Keratinocyte (primary cell): ENCODE measurements at regions not wholly inside any gene's neighbourhood (a gene's known extent, or its start where the extent isn't known, plus 50 kb on each side); places are given as distances from the start of the nearest gene placed in this dataset.
A peak's percentile ranks its signal among the peaks of the same experiment; 100 is the strongest.

Experiments
- DNase-seq: peaks from one replicate; pipeline ENCODE4 v3.0.0-alpha.2; 2011; ENCODE audit warnings: low read depth, missing footprints, low spot score
- FAIRE-seq: peaks from 2 replicates; lab custom pipeline; 2011; peaks lifted over from hg19 to GRCh38; lab: Jason Lieb, UNC
- H2AFZ ChIP-seq: 2 replicates; pipeline ENCODE4 v1.6.0; 2012; ENCODE audit warnings: low read length, control low read depth, inconsistent platforms; ENCODE audit not compliant: control insufficient read depth
- H3K27ac ChIP-seq: 2 replicates; pipeline ENCODE4 v1.5.1; 2011; ENCODE audit warnings: low read length; ENCODE audit not compliant: control insufficient read depth, insufficient read depth
- H3K27me3 ChIP-seq: 3 replicates; pipeline ENCODE4 v1.6.0; 2011; ENCODE audit warnings: low read length; ENCODE audit not compliant: control insufficient read depth, insufficient read depth; ENCODE audit errors: extremely low read depth
- H3K36me3 ChIP-seq, 2 experiments: 2 replicates in 1 of 2; 3 replicates in 1 of 2; pipeline ENCODE4 v1.5.1; 2011; ENCODE audit warnings: low read length in 2 of 2, mild to moderate bottlenecking in 1 of 2; ENCODE audit not compliant: control insufficient read depth in 2 of 2, insufficient read depth in 2 of 2; ENCODE audit errors: extremely low read depth in 1 of 2
- H3K4me1 ChIP-seq: 3 replicates; pipeline ENCODE4 v1.5.1; 2011; ENCODE audit warnings: low read length; ENCODE audit not compliant: control insufficient read depth, insufficient read depth; ENCODE audit errors: extremely low read depth
- H3K4me2 ChIP-seq: 3 replicates; pipeline ENCODE4 v1.6.0; 2011; ENCODE audit warnings: low read depth, low read length; ENCODE audit not compliant: control insufficient read depth, insufficient read depth; ENCODE audit errors: extremely low read depth
- H3K4me3 ChIP-seq, 3 experiments: fragments of 200-600 bp in 1 of 3; sonication (generic) in 1 of 3; 2 replicates in 2 of 3; 3 replicates in 1 of 3; pipeline ENCODE4 v1.5.1; 2011 to 2016; ENCODE audit warnings: low read length in 3 of 3, mild to moderate bottlenecking in 3 of 3, control low read depth in 2 of 3, inconsistent platforms in 1 of 3, low read depth in 1 of 3, mixed read lengths in 1 of 3, mixed run types in 1 of 3, moderate library complexity in 1 of 3; ENCODE audit not compliant: control insufficient read depth in 2 of 3, insufficient read depth in 2 of 3; ENCODE audit errors: extremely low read depth in 1 of 3
- H3K79me2 ChIP-seq: 2 replicates; pipeline ENCODE4 v1.6.0; 2012; ENCODE audit warnings: low read length; ENCODE audit not compliant: control insufficient read depth, insufficient read depth
- H3K9ac ChIP-seq: 3 replicates; pipeline ENCODE4 v1.6.0; 2011; ENCODE audit warnings: low read length; ENCODE audit not compliant: control insufficient read depth, insufficient read depth; ENCODE audit errors: extremely low read depth
- H3K9me1 ChIP-seq: 3 replicates; pipeline ENCODE4 v1.6.0; 2011; ENCODE audit warnings: low read length; ENCODE audit not compliant: control insufficient read depth, insufficient read depth; ENCODE audit errors: extremely low read depth
- H3K9me3 ChIP-seq: 2 replicates; pipeline ENCODE4 v1.5.1; 2012; ENCODE audit warnings: low read depth, low read length; ENCODE audit not compliant: control insufficient read depth
- H4K20me1 ChIP-seq: 3 replicates; pipeline ENCODE4 v1.6.0; 2011; ENCODE audit warnings: low read length; ENCODE audit not compliant: control insufficient read depth, insufficient read depth; ENCODE audit errors: extremely low read depth
- EZH2 ChIP-seq: IDR thresholded peaks from one replicate; pipeline ENCODE4 v1.6.1; 2012; ENCODE audit warnings: inconsistent platforms, mild to moderate bottlenecking, low read length, moderate library complexity
- dilution Hi-C: fragments of 300-500 bp; cut with MboI; formaldehyde crosslinking; loops from one replicate; pipeline ENCODE4 v1.7.0; 2020; ENCODE audit warnings: low sequenced_read_pairs; ENCODE audit not compliant: extremely low pct_ligation_motif_present
- TF ChIP-seq, protein P1 (sequence below), 3 experiments: IDR thresholded peaks in 1 of 3; conservative IDR thresholded peaks in 1 of 3; optimal IDR thresholded peaks in 1 of 3; 2 replicates in 2 of 3; 3 replicates in 1 of 3; pipeline versions ENCODE3 to v1.5.1; 2011; ENCODE audit warnings: low read length in 3 of 3, mild to moderate bottlenecking in 3 of 3, moderate library complexity in 2 of 3, control low read depth in 1 of 3, inconsistent platforms in 1 of 3; ENCODE audit not compliant: insufficient read depth in 2 of 3; ENCODE audit errors: extremely low read depth in 1 of 3

- H4K20me1 ChIP-seq, result no peaks in the 10 kb centered on the region
- no peaks in the 10 kb centered on the region for H3K36me3 ChIP-seq
- H3K79me2 ChIP-seq, result no peaks in the 10 kb centered on the region
- TF ChIP-seq, protein P1, sequence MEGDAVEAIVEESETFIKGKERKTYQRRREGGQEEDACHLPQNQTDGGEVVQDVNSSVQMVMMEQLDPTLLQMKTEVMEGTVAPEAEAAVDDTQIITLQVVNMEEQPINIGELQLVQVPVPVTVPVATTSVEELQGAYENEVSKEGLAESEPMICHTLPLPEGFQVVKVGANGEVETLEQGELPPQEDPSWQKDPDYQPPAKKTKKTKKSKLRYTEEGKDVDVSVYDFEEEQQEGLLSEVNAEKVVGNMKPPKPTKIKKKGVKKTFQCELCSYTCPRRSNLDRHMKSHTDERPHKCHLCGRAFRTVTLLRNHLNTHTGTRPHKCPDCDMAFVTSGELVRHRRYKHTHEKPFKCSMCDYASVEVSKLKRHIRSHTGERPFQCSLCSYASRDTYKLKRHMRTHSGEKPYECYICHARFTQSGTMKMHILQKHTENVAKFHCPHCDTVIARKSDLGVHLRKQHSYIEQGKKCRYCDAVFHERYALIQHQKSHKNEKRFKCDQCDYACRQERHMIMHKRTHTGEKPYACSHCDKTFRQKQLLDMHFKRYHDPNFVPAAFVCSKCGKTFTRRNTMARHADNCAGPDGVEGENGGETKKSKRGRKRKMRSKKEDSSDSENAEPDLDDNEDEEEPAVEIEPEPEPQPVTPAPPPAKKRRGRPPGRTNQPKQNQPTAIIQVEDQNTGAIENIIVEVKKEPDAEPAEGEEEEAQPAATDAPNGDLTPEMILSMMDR (optimal IDR thresholded peaks at IDR 0.05 in 1 of 3, IDR thresholded peaks at IDR 0.05 in 1 of 3, conservative IDR thresholded peaks at IDR 0.05 in 1 of 3; ENCODE audit: extremely low read depth in 1 of 3, insufficient read depth in 2 of 3, low read length in 3 of 3), result no peak
- TF ChIP-seq EZH2, result no peak
- no peaks in the 10 kb centered on the region for H3K27me3 ChIP-seq
- H3K4me3 ChIP-seq, result no peak overlapping the region
- no peak overlapping the region for H3K9ac ChIP-seq
- dilution Hi-C loops, result no loop called here
- H3K27ac ChIP-seq, result no peak overlapping the region
- DNase-seq, result no peak
- no peaks in the 10 kb centered on the region for H3K9me3 ChIP-seq
- peaks cover 19% of the 10 kb centered on the region for H3K4me1 ChIP-seq
- H2AFZ ChIP-seq, result no peak overlapping the region
- no peaks in the 10 kb centered on the region for H3K9me1 ChIP-seq
- no peak for FAIRE-seq
- no peak overlapping the region for H3K4me2 ChIP-seq
Observed at GRCh38 chr3:102066470-102066869, 217.2 kb downstream of the NFKBIZ start.

DNA sequence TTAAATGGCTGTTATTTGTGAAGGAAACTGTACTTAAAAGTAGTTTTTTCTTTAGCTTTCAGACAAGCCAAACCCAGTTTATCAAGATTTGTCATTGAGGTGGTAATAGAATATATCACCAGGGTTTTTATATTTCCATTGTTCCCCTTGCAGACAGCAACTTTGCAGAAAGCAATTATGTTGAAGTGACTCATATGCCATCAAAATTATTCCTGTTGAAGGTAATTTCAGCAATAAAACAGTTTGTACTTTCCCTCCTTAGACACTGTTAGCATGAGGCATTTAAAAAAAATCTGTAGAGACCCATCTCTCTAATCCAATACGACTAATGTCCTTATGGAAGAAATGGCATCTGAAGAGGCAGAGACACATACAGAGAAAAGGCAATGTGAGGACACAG lies 219.0 kb downstream of the NFKBIZ start:
- H3K9ac ChIP-seq, result no peak overlapping the region
- TF ChIP-seq, protein P1 (optimal IDR thresholded peaks at IDR 0.05 in 1 of 3, IDR thresholded peaks at IDR 0.05 in 1 of 3, conservative IDR thresholded peaks at IDR 0.05 in 1 of 3; ENCODE audit: extremely low read depth in 1 of 3, insufficient read depth in 2 of 3, low read length in 3 of 3), result no peak
- TF ChIP-seq EZH2, result no peak
- H3K9me1 ChIP-seq, result no peaks in the 10 kb centered on the region
- no peak overlapping the region for H3K4me2 ChIP-seq
- no peaks in the 10 kb centered on the region for H3K27me3 ChIP-seq
- FAIRE-seq, result peak; percentile 66
- H3K36me3 ChIP-seq, result no peaks in the 10 kb centered on the region
- H3K79me2 ChIP-seq, result no peaks in the 10 kb centered on the region
- H3K27ac ChIP-seq, result no peak overlapping the region
- dilution Hi-C loops, result no loop called here
- no peaks in the 10 kb centered on the region for H3K9me3 ChIP-seq
- no peak overlapping the region for H2AFZ ChIP-seq
- H4K20me1 ChIP-seq, result no peaks in the 10 kb centered on the region
- peaks cover 19% of the 10 kb centered on the region for H3K4me1 ChIP-seq
- H3K4me3 ChIP-seq, result no peak overlapping the region
- DNase-seq, result no peak
